Superior temporal gyrus (tissue), 1 donor: ENCODE measurements at regions not wholly inside any gene's neighbourhood (a gene's known extent, or its start where the extent isn't known, plus 50 kb on each side); places are given as distances from the start of the nearest gene placed in this dataset.

Source experiments
- DNase-seq: peaks from one replicate; pipeline ENCODE4 v3.0.0-alpha.2; 2016; ENCODE audit errors: extremely low spot score

DNA sequence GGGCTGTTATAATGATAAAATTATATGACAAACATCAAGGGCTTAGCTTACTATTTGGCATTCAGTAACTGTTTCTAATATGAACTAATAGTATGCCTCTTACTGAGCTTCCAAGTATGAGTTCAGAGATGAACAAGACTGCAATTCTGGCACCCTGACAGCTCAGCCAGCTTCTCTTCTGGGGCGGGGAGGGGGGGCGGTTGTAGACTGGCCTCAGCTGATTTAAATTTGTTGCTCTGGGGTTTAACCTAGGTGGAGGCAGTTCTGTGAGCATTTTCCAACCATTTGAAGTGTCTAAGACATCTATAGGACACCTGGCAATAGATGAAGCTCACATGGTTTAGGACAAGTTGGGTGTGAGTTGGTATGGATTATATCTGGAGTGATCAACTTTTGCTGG is 401.9 kb downstream of the QKI start:
- no peak for DNase-seq

DNA sequence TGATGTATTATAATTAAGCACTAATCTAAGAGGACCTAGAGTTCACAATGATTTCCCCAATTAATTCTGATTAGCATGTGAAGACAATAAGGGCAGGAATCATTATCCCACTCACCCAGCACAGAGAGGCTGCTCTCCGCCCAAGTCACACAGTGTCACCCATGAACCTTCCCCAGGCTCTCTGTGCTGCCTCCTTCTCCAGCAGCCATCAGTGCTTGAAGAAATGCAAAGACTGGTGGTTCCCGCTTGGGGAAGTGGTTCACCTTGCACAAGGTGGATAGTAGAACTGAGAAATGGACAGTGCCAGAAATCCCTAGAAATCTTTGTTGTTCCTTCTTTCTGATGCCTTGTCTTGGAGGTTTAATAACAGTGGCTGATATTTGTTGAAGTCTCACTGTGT is 401.3 kb downstream of the QKI start:
- no peak for DNase-seq

DNA sequence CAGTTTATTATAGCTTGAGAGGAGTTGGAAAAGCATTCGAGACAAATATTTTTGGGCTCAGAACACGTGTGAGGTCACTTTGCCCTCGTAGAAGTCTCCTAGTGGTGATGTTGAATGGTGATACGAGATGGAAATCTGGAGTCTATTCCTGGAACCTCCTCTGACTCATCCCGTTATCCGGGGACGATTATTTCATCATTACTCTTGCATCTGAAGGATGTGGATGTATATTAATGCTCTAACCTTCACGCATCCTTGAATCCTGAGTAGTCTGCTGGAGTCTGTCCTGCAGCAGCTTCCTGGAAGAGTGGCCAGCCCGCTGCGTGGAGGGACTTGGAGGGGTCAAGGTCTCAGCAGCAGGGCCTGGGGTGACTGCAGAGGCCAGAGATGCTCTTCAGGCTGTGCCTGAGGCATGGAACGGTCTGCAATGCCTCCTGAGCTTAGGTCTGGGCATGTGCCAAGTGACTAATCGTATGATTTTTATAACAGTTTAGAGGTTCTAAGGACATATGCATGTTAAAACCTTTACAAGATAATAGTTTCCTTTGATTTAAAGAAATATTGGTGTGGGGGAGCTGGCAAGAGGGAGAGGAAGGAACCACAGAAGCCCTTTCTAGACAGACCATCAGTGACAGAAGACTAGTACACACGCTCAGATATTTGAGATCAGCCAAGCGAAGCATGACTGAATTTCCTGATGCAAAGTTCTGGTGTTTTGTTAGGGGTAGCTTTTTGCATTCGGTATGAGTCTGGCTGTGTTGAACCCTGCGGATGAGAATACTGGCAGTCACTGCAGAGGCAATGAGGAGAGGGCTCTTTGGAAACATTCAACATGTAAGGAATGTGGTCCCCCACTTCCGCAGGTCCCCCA is 400.2 kb downstream of the QKI start:
- no peak for DNase-seq

DNA sequence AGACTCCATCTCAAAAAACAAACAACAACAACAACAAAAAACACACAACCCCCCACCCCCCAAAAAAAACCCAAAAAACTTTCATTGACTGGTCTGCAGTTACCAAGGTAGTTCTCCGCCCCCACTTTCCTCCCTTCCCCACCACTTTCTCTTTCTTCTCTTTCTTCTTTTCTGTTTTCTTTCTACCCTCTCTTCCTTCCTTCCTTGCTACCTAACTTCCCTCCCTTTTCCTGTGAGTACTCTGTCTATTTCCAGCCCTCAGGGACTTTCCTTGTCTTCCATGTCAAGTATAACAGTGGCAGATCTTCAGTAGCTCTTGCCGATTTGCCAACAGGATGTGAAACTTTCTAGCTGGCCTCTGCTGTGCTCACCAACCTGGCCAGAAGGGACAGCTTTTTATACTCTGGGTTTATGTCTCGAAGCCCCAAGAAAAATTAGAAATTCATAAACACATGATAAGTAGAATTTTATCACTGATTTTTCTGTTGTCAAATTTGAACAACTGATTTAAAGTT is 399.5 kb downstream of the QKI start:
- no peak for DNase-seq

DNA sequence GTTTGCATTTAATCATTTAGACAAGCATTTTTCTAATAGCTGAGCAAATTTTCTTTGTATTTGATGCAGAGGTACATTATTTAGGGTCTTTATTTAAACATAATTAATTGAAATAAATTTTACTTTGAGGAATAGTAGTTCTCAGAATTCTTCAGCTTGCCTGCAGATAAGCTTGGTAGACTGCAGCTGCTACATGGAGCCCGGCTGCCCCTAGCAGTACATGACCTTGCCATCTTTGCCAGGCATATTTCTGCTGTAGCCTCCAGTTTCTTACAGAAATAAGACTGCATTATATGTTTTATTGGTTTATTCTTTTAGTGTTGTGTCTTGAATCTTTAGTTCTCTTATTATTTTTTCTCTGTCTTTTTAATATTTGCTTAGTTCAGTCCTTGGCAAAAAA is 396.8 kb downstream of the QKI start:
- no peak for DNase-seq

DNA sequence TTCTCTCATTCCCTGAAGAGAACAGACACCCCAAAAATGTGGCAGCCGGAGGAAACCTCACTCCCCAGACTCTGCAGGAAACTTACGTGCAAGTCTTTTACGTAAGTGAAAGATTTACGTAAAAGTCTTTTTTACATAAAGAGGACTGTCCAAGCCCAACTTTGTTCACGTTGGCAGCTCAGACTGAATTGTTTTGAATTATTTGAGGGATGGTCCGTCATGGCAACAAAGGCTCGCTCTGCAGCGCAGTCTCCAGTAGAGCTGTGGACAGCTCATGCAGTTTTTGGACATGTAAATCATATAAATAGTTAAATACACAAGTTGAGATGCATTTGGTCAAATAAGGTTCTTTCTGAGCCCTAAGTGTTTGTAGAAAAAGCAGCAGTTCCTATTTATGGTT is 394.8 kb downstream of the QKI start:
- no peak for DNase-seq

DNA sequence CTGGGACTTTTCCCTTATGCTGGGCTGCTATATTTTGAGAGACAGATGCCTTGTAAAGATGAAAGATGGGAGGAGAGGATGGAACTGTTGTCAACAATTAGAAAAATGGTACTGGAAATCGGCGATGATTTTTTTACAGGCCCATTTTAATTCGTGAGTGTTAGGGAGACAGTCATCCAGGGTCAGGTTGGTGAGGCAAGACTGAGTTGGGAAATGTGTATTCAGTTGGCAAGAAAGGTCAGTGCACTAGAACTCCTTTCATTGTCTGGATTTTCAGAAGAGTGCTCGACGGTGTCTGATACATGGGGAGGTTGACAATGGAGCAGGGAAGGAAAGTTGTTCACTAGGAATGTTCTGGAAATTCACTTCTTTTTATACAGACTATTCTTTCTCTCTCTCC is 394.4 kb downstream of the QKI start:
- no peak for DNase-seq

DNA sequence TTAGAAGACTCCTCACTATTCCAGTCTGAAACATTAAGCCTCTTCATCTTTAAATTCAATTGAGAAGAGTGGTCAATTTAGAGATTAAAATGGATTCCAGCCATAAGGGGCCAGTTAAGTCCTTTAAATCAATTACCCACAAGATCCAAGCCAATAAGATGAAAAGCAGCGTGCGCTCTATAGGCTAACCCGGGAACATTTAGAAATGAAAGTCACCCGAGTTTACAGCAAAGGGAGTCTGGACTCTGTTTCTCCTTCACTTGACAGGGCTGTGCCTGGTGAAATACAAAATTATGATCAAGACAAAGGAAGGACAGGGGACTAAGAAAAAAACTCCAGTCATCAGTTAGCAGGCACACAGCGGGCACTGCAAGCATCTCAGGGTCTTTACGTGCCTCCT is 393.7 kb downstream of the QKI start:
- DNase-seq = no peak

DNA sequence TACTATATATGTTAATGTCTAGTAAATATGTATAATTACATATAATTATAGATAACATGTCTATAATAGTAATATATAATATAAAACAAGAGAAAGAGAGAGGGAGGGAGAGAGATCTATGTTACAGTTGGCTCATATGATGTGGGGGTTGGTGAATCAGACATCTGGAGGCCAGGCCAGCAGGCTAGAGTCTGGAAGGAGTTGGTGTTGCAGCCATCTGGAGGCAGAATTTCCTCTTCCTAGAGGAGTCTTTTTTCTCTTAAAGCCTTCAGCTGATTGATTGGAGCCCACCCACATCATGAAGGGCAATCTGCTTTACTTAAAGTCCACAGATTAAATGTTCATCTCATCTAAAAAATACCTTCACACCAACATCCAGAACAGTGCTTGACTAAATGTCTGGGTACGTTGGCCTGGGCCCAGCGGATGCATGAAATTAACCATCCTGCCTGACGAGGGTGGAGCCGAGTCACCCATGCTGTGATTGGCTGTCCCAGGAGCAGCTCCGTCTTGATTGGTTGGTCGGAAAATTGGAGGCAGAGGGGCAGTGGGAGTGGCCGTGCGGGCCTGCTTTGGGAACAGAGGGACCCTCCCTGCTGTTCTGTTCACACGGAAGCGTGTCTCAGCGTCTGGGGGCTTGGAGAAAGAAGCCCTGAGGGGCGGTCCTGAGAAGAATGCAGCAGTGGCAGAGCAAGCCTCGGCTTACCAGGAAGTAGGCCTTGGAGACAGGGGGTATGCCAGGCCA is 392.4 kb downstream of the QKI start:
- DNase-seq = no peak

DNA sequence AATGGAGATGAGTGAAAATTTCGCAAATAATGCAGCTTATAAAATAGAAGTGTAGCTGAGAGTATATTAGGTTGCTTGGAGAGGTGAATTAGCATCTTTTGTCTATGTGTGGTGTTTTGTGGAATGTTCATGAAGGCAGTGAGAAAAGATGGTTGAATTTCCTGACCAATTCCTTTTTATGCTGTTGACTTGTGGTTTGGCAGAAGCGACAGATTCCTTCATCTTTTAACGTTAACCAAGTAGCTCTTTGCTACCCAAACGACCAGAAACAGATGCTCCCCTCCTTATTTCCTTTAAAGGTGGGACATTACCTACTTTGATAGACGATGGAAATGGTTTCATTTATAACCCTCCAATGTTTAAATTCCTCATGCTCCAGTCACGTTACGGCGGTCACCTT is 390.5 kb downstream of the QKI start:
- no peak for DNase-seq

DNA sequence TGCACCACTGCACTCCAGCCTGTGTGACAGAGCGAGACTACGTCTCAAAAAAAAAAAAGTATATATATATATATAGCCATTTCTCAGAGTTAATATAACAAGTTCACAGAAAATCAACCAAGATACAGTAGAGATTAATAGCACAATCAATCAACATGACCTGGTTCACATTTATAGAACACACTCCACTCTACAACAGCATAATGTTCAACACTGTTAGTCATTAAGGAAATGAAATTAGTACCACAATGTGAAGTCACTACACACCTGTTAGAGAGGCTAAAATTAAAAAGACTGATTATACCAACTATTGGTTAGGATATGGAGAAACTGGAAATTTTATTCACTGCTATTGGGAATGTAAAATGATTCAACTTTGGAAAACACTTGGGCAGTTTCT is 387.7 kb downstream of the QKI start:
- no peak for DNase-seq

DNA sequence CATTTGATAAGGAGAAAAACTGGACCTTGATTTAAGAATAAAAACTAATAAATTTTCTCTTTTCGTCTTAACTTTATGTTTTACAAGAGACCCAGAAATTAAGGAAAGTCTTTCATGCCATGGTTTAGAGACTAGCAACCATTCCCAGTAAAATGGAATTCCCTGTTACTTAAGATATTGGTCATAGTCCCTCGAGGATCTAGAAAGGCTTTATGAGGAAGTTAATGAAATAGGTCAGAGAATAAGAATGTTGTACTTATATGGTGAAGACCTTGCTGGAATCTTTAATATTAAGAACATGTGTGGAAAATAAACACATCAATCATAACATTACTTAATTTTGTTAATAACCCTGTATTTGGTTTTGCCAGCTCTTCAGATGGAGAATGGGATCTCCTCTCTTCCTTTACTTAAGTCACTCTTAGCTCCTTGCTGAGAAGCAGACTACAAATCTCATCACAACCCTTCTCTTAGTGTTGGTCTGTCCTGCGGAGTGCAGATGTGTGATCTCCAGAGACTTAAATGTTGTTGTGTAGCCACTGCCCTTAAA is 382.9 kb downstream of the QKI start:
- DNase-seq = no peak

DNA sequence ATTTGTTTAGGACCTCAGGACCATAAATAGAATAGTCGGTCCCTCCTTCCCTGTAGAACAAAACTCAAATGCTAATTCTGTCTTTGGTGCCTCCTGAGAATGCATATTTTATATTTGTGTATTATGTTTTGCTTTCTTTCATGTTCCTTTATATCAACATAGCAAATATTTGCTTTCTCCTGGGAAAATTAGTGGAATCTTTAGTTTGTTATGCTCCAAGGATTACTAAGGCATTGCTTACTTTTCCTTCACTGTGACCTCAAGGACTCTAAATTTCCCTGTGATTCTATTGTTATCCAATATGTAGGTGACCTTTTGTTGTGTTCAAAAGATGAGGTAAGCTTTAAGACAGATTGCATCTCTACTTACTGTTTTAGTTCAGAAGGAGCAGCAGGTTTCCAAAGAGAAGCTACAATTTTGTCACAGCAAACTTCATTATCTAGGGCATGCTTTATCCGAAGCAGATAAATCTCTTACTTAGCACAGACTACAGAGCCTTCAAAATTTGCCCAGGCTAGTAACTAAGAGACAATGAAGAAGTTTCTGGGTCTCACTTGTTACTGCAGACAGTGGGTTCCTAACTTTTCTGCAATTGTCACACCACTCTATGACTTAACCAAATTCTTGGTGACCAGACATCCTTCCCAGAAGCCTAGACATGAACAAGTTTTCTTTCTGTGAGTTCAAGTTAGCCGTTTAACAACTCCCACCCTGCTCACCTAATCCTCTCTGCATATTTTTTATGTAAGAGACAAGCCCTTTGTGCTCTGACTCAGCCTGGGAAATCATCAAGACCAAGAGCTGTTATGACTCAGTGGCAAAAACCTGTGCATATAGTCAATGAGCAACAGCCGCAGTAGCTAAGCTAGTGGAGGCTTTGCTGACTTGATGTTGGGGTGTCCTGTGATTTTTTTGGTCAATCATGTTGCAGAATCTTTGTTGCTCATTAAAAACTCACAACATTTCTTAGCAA is 378.8 kb downstream of the QKI start:
- DNase-seq = no peak

DNA sequence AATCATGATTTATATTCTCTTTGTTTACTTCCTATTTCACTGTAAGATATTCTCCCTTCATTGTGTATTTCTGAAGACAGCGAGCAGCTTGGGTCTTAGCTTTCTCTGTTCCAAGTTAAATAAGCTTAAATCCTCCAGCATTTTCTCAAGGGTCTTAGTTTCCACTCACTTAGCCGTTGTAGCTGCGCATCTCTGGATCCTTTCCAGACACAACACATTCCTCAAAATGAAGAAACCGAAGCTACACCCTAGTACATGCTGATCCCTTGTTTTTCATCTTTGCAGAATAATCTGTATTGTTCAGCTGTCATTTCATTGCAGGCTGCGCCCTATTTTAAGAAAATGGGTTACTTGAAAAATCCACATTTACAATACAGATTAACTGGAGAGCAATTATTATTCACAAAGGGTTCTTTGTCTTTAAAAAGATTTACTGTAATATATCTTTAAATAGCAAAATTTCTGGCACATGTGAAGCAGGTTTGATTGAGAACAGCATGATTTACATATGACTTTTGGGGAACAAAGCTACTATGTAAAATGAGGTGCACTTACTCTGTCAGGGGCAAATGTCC is 375.8 kb downstream of the QKI start:
- no peak for DNase-seq

DNA sequence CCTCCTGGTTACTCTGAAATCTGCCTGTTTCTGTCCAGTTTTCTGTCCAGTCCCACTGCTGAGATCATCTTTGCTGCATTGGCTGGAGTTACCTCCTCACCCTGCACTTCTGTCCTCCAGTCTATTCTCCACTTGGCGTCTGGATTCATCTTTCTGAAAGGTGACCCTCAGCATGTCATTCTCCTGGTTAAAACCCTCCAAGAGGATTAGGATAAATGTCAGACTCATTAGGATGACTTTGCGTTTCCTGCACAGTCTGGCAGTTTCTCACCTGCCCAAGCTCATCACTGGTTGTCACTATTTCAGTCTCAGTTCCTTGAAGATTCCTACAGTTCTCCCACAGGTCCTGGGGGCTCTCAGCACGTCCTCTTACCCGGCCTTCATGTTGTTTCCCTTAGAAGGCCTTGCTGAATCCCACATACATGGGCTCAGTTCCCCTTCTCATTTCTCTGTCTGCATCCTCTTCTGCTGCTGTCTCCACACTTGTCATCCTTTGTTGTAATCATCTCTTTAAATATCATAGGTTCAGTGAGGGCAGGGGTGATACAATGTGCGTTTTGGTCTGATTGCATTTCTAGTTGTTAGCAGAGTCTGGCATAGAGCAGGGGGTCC is 374.8 kb downstream of the QKI start:
- DNase-seq = no peak

DNA sequence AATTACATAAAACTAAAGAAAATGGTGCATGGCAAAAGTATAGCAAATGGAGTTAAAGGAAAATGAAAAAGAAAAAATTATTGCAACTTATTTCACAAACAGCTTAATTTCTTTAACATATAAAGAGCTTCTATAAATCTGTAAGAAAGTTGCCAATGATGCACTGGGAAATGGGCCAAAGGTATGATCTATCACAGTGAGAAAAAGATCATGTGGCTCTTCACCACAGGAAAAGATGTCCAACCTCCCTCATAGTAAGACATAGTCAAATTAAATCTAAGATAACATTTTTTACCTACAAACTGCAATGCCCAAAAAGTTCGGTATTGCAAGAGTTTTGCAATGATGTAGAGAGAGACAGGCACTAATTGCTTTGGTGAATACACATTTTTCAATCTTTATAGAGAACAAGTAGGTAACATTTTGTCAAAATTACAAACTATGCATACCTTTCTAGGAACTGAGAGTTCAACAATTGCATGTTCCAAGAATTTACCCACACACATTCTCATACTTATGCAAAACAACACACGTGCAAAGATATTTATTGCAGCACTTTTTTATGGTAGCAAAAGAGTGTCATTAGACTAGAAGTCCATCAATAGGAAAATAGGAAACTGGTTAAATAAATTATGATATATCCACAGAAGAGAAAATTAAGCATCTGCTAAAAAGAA is 372.6 kb downstream of the QKI start:
- no peak for DNase-seq

DNA sequence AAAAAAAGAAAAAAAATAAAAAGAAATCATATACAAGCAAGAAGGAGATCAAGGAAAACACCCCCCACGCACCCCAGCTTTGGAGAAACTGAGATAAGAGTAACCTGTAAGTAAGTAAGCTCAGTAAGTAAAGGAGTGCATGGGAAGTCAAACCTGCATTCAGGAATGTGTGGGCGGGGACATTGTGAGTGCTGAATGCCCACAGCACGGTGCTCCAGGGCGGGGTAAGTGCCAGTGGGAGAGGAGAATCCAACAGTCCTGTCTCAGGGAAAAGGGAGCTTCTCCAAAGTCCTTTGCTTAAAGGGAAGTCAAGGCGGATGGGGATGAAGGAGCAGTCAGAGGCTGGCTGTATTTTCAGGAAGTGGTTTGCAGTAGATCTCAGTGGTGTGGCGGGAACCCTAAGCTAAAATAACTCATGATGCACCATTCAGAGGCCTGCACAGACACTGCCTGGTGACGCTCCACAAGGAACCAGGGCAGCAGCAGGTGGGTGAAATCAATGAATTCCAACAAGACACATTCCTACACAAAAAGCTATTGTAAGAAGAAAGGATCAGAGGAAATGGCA is 368.0 kb downstream of the QKI start:
- DNase-seq = no peak

DNA sequence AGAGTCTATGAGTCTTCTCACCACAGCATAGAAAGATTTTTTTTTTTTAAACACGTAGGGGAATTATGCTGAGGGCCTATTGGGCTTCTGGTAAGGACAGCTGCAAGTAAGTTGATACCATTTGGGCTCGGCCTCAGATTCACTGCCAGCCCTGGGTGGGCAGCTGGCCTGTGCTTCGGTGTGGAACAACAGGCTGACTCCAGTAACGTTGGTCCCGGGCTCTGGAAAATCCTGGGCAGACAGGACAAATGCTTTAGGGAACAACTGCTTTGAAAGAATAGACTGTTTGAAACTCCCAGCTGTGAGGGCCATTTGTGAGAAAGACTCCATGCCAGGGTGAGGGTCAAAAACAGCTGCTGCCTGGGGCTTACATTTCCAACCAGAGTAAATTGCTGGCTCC is 366.5 kb downstream of the QKI start:
- DNase-seq = no peak

DNA sequence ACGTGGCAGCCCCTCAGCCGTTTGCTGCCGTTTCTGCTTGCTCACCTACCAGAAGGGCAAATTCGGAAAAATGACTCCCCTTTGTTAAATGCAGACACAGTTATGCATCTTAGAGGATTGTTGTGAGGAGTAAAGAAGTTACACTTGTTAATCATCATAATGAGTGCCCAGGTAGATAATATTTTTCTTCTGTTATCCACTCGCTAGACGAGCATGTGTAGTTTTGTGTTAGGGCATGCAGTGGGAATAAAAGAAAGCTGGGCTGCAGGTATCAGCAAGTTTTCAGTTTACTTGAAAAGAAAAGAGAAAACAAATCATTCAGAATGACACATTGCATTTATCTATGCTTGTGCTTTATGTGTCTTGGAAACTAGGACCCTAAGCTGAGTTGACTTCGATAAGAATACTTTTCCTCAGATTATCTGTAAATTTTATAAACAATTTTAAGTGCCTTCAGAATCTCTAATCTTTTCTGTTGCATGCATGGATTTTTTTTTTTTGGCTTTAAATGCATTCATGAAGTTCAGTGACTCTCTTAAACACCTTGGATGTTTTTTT is 365.3 kb downstream of the QKI start:
- DNase-seq = no peak

DNA sequence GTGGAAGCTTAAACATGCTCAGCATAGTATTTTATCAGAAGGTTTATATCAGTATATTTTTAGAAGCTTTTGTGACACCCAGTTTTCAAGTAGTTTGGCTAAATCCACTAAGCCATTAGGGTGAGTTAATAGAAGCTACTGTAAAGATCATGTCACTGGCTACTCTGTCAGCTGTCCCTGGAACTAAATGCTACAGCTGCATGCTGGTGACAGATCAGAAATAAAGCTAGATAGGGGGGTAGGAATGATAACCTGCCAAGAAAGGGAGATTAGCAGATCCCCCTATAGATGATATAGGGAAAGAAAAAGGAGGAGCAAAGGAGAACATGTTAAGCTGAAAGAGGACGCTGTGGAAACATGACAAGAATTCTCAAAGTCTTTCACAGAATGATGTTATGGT is 363.2 kb downstream of the QKI start:
- no peak for DNase-seq
